Uterus (tissue), 2 donors: ENCODE measurements at regions not wholly inside any gene's neighbourhood (a gene's known extent, or its start where the extent isn't known, plus 50 kb on each side); places are given as distances from the start of the nearest gene placed in this dataset.

Source experiments
- POLR2A ChIP-seq, 2 donors: fragments of 450-650 bp; IDR thresholded peaks; one replicate each; pipeline ENCODE4 v1.6.1; 2016; ENCODE audit warnings: antibody characterized with exemption in 2 of 2, mild to moderate bottlenecking in 1 of 2, moderate library complexity in 1 of 2
- TF ChIP-seq, protein P1 (sequence below), 4 experiments: fragments of 200-600 bp in 2 of 4; fragments of 450-650 bp in 2 of 4; sonication (generic) in 2 of 4; IDR thresholded peaks; one replicate each; pipeline ENCODE4 v1.5.1; 2016 to 2019; ENCODE audit warnings: antibody characterized with exemption in 4 of 4, mild to moderate bottlenecking in 2 of 4, moderate library complexity in 1 of 4

DNA sequence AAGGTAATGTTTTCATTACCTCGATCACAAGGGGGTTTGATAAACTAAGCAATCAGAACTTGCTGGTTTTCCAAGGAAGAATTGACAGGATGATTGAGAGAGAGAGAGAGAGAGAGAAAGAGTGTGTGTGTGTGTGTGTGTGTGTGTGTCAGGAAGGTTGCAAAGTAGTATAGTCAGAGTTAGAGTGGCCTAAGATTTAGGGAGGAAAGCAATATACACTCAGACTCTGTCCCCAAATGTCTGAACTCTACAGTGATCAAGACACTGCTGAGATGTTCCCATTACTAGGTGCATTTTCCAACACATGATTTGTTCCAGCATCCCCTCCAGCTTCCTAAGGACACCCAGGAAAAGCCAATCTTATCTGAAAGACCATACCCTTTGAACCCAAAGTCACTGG is 1074.1 kb downstream of the BCL11B start:
- TF ChIP-seq, protein P1, sequence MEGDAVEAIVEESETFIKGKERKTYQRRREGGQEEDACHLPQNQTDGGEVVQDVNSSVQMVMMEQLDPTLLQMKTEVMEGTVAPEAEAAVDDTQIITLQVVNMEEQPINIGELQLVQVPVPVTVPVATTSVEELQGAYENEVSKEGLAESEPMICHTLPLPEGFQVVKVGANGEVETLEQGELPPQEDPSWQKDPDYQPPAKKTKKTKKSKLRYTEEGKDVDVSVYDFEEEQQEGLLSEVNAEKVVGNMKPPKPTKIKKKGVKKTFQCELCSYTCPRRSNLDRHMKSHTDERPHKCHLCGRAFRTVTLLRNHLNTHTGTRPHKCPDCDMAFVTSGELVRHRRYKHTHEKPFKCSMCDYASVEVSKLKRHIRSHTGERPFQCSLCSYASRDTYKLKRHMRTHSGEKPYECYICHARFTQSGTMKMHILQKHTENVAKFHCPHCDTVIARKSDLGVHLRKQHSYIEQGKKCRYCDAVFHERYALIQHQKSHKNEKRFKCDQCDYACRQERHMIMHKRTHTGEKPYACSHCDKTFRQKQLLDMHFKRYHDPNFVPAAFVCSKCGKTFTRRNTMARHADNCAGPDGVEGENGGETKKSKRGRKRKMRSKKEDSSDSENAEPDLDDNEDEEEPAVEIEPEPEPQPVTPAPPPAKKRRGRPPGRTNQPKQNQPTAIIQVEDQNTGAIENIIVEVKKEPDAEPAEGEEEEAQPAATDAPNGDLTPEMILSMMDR (IDR thresholded peaks at IDR 0.05): no peak
- no peak for TF ChIP-seq POLR2A (IDR thresholded peaks at IDR 0.05)
